ENCODE measurements at regions not wholly inside any gene's neighbourhood (a gene's known extent, or its start where the extent isn't known, plus 50 kb on each side); places are given as distances from the start of the nearest gene placed in this dataset.
A peak's percentile ranks its signal among the peaks of the same experiment; 100 is the strongest.

DNA sequence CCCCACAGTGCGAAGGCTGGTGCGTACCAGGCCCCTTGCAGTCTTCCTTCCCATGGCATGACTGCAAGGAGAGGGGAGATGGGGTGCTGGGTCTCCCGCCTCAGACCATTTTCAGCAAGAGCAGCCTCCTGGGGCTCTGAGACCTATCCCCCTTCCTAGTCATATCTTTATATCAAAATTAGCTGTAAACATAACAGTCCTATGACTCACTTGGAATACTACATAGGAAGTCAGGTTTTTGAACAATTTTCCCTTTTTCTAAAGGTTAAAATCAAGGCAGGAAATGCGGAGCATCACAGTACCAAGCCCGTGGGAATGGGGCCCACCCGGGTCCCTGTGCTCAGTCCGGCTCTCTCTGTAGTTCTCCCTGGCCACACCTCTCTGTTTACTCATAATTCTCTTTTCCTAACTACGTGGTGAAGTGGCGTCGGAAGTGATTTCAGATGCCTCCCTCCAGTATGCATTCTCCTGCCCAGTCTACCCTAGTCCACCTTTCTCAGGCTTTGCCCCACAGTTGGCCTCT, 109.8 kb upstream of the TMEM170B start:
- ATAC-seq (ENCODE audit: low read depth) = peak; percentile 56; the same call in 2 of the 3 replicates
- Histone ChIP-seq H3K27ac (ENCODE audit: poor library complexity, severe bottlenecking) (peak overlapping the region; percentile 24), H3K4me1 (ENCODE audit: insufficient read depth, poor library complexity, severe bottlenecking) (peaks cover 42% of the 10 kb centered on the region)

DNA sequence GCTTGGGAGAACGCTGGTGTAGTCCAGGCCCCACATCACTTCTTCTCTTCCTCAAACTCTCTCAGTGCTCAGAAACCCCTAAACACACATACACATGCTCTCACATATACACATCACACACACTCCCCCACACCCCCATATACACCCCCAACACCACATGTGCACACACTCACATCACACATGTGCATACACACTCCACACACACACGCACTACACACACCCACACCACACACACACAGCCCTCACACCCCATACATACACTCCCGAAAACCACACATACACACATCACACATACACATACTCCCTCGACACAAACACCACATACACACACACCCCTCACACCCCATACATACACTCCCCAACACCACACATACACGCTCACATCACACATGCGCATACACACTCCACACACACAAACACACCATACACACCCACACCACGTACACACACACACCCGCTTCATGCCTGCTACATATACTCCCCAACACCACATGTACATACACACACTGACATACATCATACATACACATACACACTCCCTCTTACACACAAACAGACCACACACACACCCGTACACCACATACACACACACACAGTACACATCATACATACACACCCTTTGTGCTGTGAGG, 110.3 kb upstream of the TMEM170B start:
- no peak overlapping the region for H3K4me3 ChIP-seq (ENCODE audit: severe bottlenecking)

More for the DNA sequence above, 109.8 kb upstream of the TMEM170B start:
- Histone ChIP-seq H3K4me3 (ENCODE audit: severe bottlenecking) (no peak overlapping the region), H3K36me3 (ENCODE audit: low read depth) (no peaks in the 10 kb centered on the region), H3K27me3 (ENCODE audit: insufficient read depth, poor library complexity, severe bottlenecking) (no peaks in the 10 kb centered on the region), H3K9me3 (ENCODE audit: severe bottlenecking) (no peaks in the 10 kb centered on the region)
- TF ChIP-seq, protein P1, sequence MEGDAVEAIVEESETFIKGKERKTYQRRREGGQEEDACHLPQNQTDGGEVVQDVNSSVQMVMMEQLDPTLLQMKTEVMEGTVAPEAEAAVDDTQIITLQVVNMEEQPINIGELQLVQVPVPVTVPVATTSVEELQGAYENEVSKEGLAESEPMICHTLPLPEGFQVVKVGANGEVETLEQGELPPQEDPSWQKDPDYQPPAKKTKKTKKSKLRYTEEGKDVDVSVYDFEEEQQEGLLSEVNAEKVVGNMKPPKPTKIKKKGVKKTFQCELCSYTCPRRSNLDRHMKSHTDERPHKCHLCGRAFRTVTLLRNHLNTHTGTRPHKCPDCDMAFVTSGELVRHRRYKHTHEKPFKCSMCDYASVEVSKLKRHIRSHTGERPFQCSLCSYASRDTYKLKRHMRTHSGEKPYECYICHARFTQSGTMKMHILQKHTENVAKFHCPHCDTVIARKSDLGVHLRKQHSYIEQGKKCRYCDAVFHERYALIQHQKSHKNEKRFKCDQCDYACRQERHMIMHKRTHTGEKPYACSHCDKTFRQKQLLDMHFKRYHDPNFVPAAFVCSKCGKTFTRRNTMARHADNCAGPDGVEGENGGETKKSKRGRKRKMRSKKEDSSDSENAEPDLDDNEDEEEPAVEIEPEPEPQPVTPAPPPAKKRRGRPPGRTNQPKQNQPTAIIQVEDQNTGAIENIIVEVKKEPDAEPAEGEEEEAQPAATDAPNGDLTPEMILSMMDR (IDR thresholded peaks at IDR 0.05; ENCODE audit: poor library complexity, severe bottlenecking) = no peak
- no peak for DNase-seq (ENCODE audit: low spot score)

DNA sequence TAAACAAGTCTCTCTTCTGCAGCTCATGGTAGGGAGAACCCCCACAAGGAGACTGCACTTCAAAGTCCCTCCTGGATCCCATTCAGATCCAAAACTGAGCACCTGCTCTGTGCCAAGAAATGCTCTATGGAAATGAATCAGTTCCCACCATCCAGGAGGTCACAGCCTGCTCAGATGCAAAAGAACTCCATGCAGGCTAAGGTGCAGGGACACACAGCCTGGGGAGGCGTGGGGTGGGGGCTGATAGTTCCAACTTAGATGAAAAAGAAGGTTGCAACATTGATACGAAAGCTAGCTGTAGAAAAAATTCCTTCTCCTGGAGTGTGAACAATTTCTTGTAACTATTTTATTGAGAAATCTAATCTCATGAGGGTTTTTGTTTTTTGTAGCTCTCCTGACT, 111.0 kb upstream of the TMEM170B start:
- H3K9me3 ChIP-seq (ENCODE audit: severe bottlenecking) = no peaks in the 10 kb centered on the region
- peaks cover 34% of the 10 kb centered on the region for H3K4me1 ChIP-seq (ENCODE audit: insufficient read depth, poor library complexity, severe bottlenecking)
- peak overlapping the region; percentile 38 for H3K27ac ChIP-seq (ENCODE audit: poor library complexity, severe bottlenecking)
- no peaks in the 10 kb centered on the region for H3K36me3 ChIP-seq (ENCODE audit: low read depth)
- no peak overlapping the region for H3K4me3 ChIP-seq (ENCODE audit: severe bottlenecking)
- TF ChIP-seq, protein P1 (IDR thresholded peaks at IDR 0.05; ENCODE audit: poor library complexity, severe bottlenecking) = no peak
- ATAC-seq (ENCODE audit: low read depth) = no peak
- DNase-seq (ENCODE audit: low spot score) = no peak
- no peaks in the 10 kb centered on the region for H3K27me3 ChIP-seq (ENCODE audit: insufficient read depth, poor library complexity, severe bottlenecking)

More for the DNA sequence above, 110.3 kb upstream of the TMEM170B start:
- no peaks in the 10 kb centered on the region for H3K9me3 ChIP-seq (ENCODE audit: severe bottlenecking)
- H3K4me1 ChIP-seq (ENCODE audit: insufficient read depth, poor library complexity, severe bottlenecking) = peaks cover 36% of the 10 kb centered on the region
- ATAC-seq (ENCODE audit: low read depth) = no peak
- H3K36me3 ChIP-seq (ENCODE audit: low read depth) = no peaks in the 10 kb centered on the region
- TF ChIP-seq, protein P1 (IDR thresholded peaks at IDR 0.05; ENCODE audit: poor library complexity, severe bottlenecking) = no peak
- H3K27me3 ChIP-seq (ENCODE audit: insufficient read depth, poor library complexity, severe bottlenecking) = no peaks in the 10 kb centered on the region
- no peak for DNase-seq (ENCODE audit: low spot score)
- H3K27ac ChIP-seq (ENCODE audit: poor library complexity, severe bottlenecking) = peak overlapping the region; percentile 24

DNA sequence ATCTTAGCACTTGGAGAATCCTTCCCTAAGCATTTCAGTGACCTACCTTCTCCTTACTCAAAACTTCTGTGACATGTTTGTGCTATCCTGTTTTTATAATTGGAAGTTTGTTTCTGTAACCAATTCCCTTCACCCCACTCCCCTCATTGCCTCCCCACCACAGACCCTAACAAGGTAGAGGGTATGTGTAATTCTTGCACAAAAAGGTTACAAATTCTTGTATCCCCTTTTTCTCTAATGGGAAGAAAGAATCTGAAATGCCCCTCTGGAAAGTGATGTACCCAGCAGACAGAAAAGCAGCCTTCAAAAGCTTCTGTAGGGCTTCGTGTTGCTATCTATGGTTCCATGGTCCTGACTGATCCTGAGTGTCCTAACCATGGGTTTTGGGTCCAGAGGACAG, 111.7 kb upstream of the TMEM170B start:
- TF ChIP-seq, protein P1 (IDR thresholded peaks at IDR 0.05; ENCODE audit: poor library complexity, severe bottlenecking) = no peak

DNA sequence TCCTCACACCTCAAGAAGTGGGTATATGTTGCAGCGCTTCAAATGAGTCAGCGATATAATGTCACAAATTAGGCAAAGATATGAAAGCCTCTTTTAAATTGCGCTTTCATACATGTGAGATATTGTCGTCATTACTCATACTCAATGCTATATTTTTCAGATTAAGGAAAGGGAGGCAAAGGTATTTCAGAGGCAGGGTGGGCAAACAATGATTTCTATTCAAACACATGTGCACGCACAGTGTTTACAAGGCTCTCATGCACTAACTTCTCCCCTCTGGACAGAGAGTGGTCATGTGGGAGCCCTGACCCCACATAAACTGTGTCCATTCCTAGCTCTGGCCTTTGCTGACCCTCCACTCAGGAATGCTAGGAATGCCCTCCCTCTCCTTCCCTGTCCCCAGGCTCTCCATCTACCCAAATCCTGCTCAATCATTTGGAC, 112.1 kb upstream of the TMEM170B start:
- DNase-seq (ENCODE audit: low spot score) (no peak), ATAC-seq (ENCODE audit: low read depth) (peak; percentile 43)
- Histone ChIP-seq H3K9me3 (ENCODE audit: severe bottlenecking) (no peaks in the 10 kb centered on the region), H3K27me3 (ENCODE audit: insufficient read depth, poor library complexity, severe bottlenecking) (no peaks in the 10 kb centered on the region), H3K27ac (ENCODE audit: poor library complexity, severe bottlenecking) (peak overlapping the region; percentile 38), H3K4me1 (ENCODE audit: insufficient read depth, poor library complexity, severe bottlenecking) (peaks cover 34% of the 10 kb centered on the region), H3K36me3 (ENCODE audit: low read depth) (no peaks in the 10 kb centered on the region), H3K4me3 (ENCODE audit: severe bottlenecking) (no peak overlapping the region)
- TF ChIP-seq, protein P1 (IDR thresholded peaks at IDR 0.05; ENCODE audit: poor library complexity, severe bottlenecking) = no peak

More for the DNA sequence above, 111.7 kb upstream of the TMEM170B start:
- H3K4me1 ChIP-seq (ENCODE audit: insufficient read depth, poor library complexity, severe bottlenecking) = peaks cover 34% of the 10 kb centered on the region
- no peaks in the 10 kb centered on the region for H3K36me3 ChIP-seq (ENCODE audit: low read depth)
- H3K27ac ChIP-seq (ENCODE audit: poor library complexity, severe bottlenecking) = peak overlapping the region; percentile 38
- no peaks in the 10 kb centered on the region for H3K27me3 ChIP-seq (ENCODE audit: insufficient read depth, poor library complexity, severe bottlenecking)
- no peak for ATAC-seq (ENCODE audit: low read depth)
- no peaks in the 10 kb centered on the region for H3K9me3 ChIP-seq (ENCODE audit: severe bottlenecking)
- no peak for DNase-seq (ENCODE audit: low spot score)
- H3K4me3 ChIP-seq (ENCODE audit: severe bottlenecking) = no peak overlapping the region
